Mucosa of descending colon (tissue), 3 donors: ENCODE measurements at regions not wholly inside any gene's neighbourhood (a gene's known extent, or its start where the extent isn't known, plus 50 kb on each side); places are given as distances from the start of the nearest gene placed in this dataset.

Source experiments
- ATAC-seq: fragments of 200-7000 bp; cut with Tn5 transposase; one replicate; pipeline ENCODE4 v1.9.1; 2020; ENCODE audit warnings: mild to moderate bottlenecking, moderate library complexity
- DNase-seq, 3 donors: peaks; one replicate each; pipeline ENCODE4 v3.0.0-alpha.2; 2020
- H3K36me3 ChIP-seq: fragments of 200-600 bp; one replicate; pipeline ENCODE4 v1.8.0; 2021; ENCODE audit warnings: low read depth, mild to moderate bottlenecking
- H3K4me1 ChIP-seq: fragments of 200-600 bp; one replicate; pipeline ENCODE4 v1.8.0; 2021; ENCODE audit warnings: low read depth, mild to moderate bottlenecking
- H3K4me3 ChIP-seq: fragments of 200-600 bp; one replicate; pipeline ENCODE4 v1.8.0; 2021; ENCODE audit warnings: mild to moderate bottlenecking
- H3K9me3 ChIP-seq: fragments of 200-600 bp; one replicate; pipeline ENCODE4 v1.8.0; 2021; ENCODE audit warnings: mild to moderate bottlenecking
- CTCF ChIP-seq: fragments of 200-600 bp; IDR thresholded peaks from one replicate; pipeline ENCODE4 v1.8.0; 2022; ENCODE audit warnings: antibody characterized with exemption, mild to moderate bottlenecking
- intact Hi-C, 2 donors: fragments of 100-400 bp; cut with DNase I in 1 of 2; cut with micrococcal nuclease in 1 of 2; formaldehyde crosslinking; loops; one replicate each; pipeline versions ENCODE4 v1.11.0 to v1.11.1; 2022; cut with DNase I, micrococcal nuclease
- donor health status: DM: no; HTN: no; CAD: no; lungs with moderate emphysema.
- donor health status: DM: no; HTN: no; CAD: no.
- donor health status: DM: no; HTN: yes; CAD: no.

GRCh38 chr2:76415821-76416220, 705.1 kb upstream of the GCFC2 start:
- no peaks in the 10 kb centered on the region for H3K36me3 ChIP-seq
- ATAC-seq: no peak
- no peaks in the 10 kb centered on the region for H3K4me1 ChIP-seq
- no peak for TF ChIP-seq CTCF
- H3K9me3 ChIP-seq: no peaks in the 10 kb centered on the region
- intact Hi-C loops: no loop called here
- no peak for DNase-seq
- no peak overlapping the region for H3K4me3 ChIP-seq

GRCh38 chr2:76413436-76413835, 702.7 kb upstream of the GCFC2 start:
- DNase-seq: no peak
- intact Hi-C loops: no loop called here

GRCh38 chr2:76406134-76406855, 695.6 kb upstream of the GCFC2 start:
- no peaks in the 10 kb centered on the region for H3K9me3 ChIP-seq
- ATAC-seq (no peak), DNase-seq (no peak)
- H3K4me3 ChIP-seq: no peak overlapping the region
- TF ChIP-seq CTCF: no peak
- no peaks in the 10 kb centered on the region for H3K4me1 ChIP-seq
- H3K36me3 ChIP-seq: no peaks in the 10 kb centered on the region
- intact Hi-C loops: no loop called here

More at GRCh38 chr2:76413436-76413835, 702.7 kb upstream of the GCFC2 start:
- no peaks in the 10 kb centered on the region for H3K9me3 ChIP-seq
- no peak for TF ChIP-seq CTCF
- no peaks in the 10 kb centered on the region for H3K4me1 ChIP-seq
- no peak for ATAC-seq
- no peaks in the 10 kb centered on the region for H3K36me3 ChIP-seq
- no peak overlapping the region for H3K4me3 ChIP-seq

GRCh38 chr2:76393356-76393755, 682.6 kb upstream of the GCFC2 start:
- Histone ChIP-seq H3K4me1 (no peaks in the 10 kb centered on the region), H3K36me3 (no peaks in the 10 kb centered on the region), H3K9me3 (no peaks in the 10 kb centered on the region), H3K4me3 (no peak overlapping the region)
- TF ChIP-seq CTCF: no peak
- DNase-seq (no peak), ATAC-seq (no peak)
- intact Hi-C loops: no loop called here

GRCh38 chr2:76391678-76392077, 681.0 kb upstream of the GCFC2 start:
- TF ChIP-seq CTCF: no peak
- ATAC-seq (no peak), DNase-seq (no peak)
- intact Hi-C loops: no loop called here
- Histone ChIP-seq H3K36me3 (no peaks in the 10 kb centered on the region), H3K9me3 (no peaks in the 10 kb centered on the region), H3K4me1 (no peaks in the 10 kb centered on the region), H3K4me3 (no peak overlapping the region)

- intact Hi-C loops: no loop called here
- no peak for TF ChIP-seq CTCF
- no peaks in the 10 kb centered on the region for H3K36me3 ChIP-seq
These were observed 676.6 kb upstream of the GCFC2 start for GRCh38 chr2:76387294-76387693.

More at GRCh38 chr2:76387294-76387693, 676.6 kb upstream of the GCFC2 start:
- Histone ChIP-seq H3K4me3 (no peak overlapping the region), H3K9me3 (no peaks in the 10 kb centered on the region), H3K4me1 (no peaks in the 10 kb centered on the region)
- ATAC-seq: no peak
- DNase-seq: no peak
